ENCODE measurements at regions not wholly inside any gene's neighbourhood (a gene's known extent, or its start where the extent isn't known, plus 50 kb on each side); places are given as distances from the start of the nearest gene placed in this dataset.

GRCh38 chr2:37555457-37555856, 116.0 kb downstream of the CDC42EP3 start:
- DNase-seq (ENCODE audit: low spot score): no peak
- Histone ChIP-seq H3K36me3 (replicated peaks; ENCODE audit: insufficient read depth, low read depth) (no peaks in the 10 kb centered on the region), H3K4me1 (ENCODE audit: insufficient read depth) (no peaks in the 10 kb centered on the region), H3K79me2 (no peaks in the 10 kb centered on the region), H4K20me1 (ENCODE audit: insufficient read depth, poor library complexity, severe bottlenecking) (no peaks in the 10 kb centered on the region), H3K27me3 (no peaks in the 10 kb centered on the region), H3K27ac (no peak overlapping the region), H3K4me2 (no peak overlapping the region), H2AFZ (no peak overlapping the region), H3K4me3 (no peak overlapping the region), H3K9me3 (ENCODE audit: low read depth) (no peaks in the 10 kb centered on the region), H3K9me2 (replicated peaks; ENCODE audit: insufficient read depth) (no peaks in the 10 kb centered on the region)
- TF ChIP-seq CTCF (IDR thresholded peaks at IDR 0.05; ENCODE audit: poor library complexity): no peak
- TF ChIP-seq EZH2phosphoT487 (IDR thresholded peaks at IDR 0.05; ENCODE audit: low read depth, severe bottlenecking, unreplicated experiment): no peak
- TF ChIP-seq EZH2 (IDR thresholded peaks at IDR 0.05; ENCODE audit: borderline replicate concordance): no peak
- 88% methylated on average over 5 of the region's 5 CpGs for WGBS (ENCODE audit: low lambda C conversion rate, missing lambda C conversion rate)

- WGBS (ENCODE audit: low lambda C conversion rate, missing lambda C conversion rate): 89% methylated on average over 3 of the region's 3 CpGs
- Histone ChIP-seq H3K4me2 (no peak overlapping the region), H4K20me1 (ENCODE audit: insufficient read depth, poor library complexity, severe bottlenecking) (no peaks in the 10 kb centered on the region), H3K36me3 (replicated peaks; ENCODE audit: insufficient read depth, low read depth) (no peaks in the 10 kb centered on the region), H3K27ac (no peak overlapping the region), H3K79me2 (no peaks in the 10 kb centered on the region), H3K9me2 (replicated peaks; ENCODE audit: insufficient read depth) (no peaks in the 10 kb centered on the region), H3K4me3 (no peak overlapping the region), H2AFZ (no peak overlapping the region), H3K9me3 (ENCODE audit: low read depth) (no peaks in the 10 kb centered on the region), H3K4me1 (ENCODE audit: insufficient read depth) (peaks cover 4% of the 10 kb centered on the region), H3K27me3 (no peaks in the 10 kb centered on the region)
- DNase-seq (ENCODE audit: low spot score): no peak
- TF ChIP-seq EZH2phosphoT487 (IDR thresholded peaks at IDR 0.05; ENCODE audit: low read depth, severe bottlenecking, unreplicated experiment) (no peak), EZH2 (IDR thresholded peaks at IDR 0.05; ENCODE audit: borderline replicate concordance) (no peak), CTCF (IDR thresholded peaks at IDR 0.05; ENCODE audit: poor library complexity) (no peak)
Measured at GRCh38 chr2:37556256-37556655, 115.2 kb downstream of the CDC42EP3 start.

GRCh38 chr2:37558623-37559022, 112.8 kb downstream of the CDC42EP3 start:
- Histone ChIP-seq H2AFZ (no peak overlapping the region), H3K79me2 (no peaks in the 10 kb centered on the region), H3K9me3 (ENCODE audit: low read depth) (no peaks in the 10 kb centered on the region), H3K9me2 (replicated peaks; ENCODE audit: insufficient read depth) (no peaks in the 10 kb centered on the region), H3K4me1 (ENCODE audit: insufficient read depth) (peaks cover 4% of the 10 kb centered on the region), H3K27ac (no peak overlapping the region), H3K4me3 (no peak overlapping the region), H3K27me3 (no peaks in the 10 kb centered on the region), H3K4me2 (no peak overlapping the region), H3K36me3 (replicated peaks; ENCODE audit: insufficient read depth, low read depth) (no peaks in the 10 kb centered on the region), H4K20me1 (ENCODE audit: insufficient read depth, poor library complexity, severe bottlenecking) (no peaks in the 10 kb centered on the region)
- WGBS (ENCODE audit: low lambda C conversion rate, missing lambda C conversion rate): 100% methylated on average over 1 of the region's 1 CpG
- TF ChIP-seq EZH2 (IDR thresholded peaks at IDR 0.05; ENCODE audit: borderline replicate concordance) (no peak), CTCF (IDR thresholded peaks at IDR 0.05; ENCODE audit: poor library complexity) (no peak), EZH2phosphoT487 (IDR thresholded peaks at IDR 0.05; ENCODE audit: low read depth, severe bottlenecking, unreplicated experiment) (no peak)
- no peak for DNase-seq (ENCODE audit: low spot score)
